Osteocyte (in vitro differentiated cells): ENCODE measurements at regions not wholly inside any gene's neighbourhood (a gene's known extent, or its start where the extent isn't known, plus 50 kb on each side); places are given as distances from the start of the nearest gene placed in this dataset.
A peak's percentile ranks its signal among the peaks of the same experiment; 100 is the strongest.

Experiments
- DNase-seq: peaks from one replicate; pipeline ENCODE4 v3.0.0; 2021; ENCODE audit warnings: mixed read lengths; ENCODE audit not compliant: unreplicated experiment; ENCODE audit errors: extremely low spot score
- H3K27ac Mint-ChIP-seq: one replicate; pipeline ENCODE4 v1.8.0; 2021; ENCODE audit warnings: mild to moderate bottlenecking, mixed read lengths; ENCODE audit not compliant: unreplicated experiment
- H3K27me3 Mint-ChIP-seq: one replicate; pipeline ENCODE4 v1.8.0; 2021; ENCODE audit warnings: mixed read lengths; ENCODE audit not compliant: unreplicated experiment
- H3K36me3 Mint-ChIP-seq: one replicate; pipeline ENCODE4 v1.8.0; 2021; ENCODE audit warnings: mixed read lengths; ENCODE audit not compliant: unreplicated experiment
- H3K4me1 Mint-ChIP-seq: one replicate; pipeline ENCODE4 v1.8.0; 2021; ENCODE audit warnings: mixed read lengths; ENCODE audit not compliant: unreplicated experiment
- H3K4me3 Mint-ChIP-seq: one replicate; pipeline ENCODE4 v1.8.0; 2021; ENCODE audit warnings: mild to moderate bottlenecking, moderate library complexity, mixed read lengths; ENCODE audit not compliant: unreplicated experiment
- H3K9me3 Mint-ChIP-seq: one replicate; pipeline ENCODE4 v1.8.0; 2021; ENCODE audit warnings: mixed read lengths; ENCODE audit not compliant: unreplicated experiment
- CTCF ChIP-seq: fragments of 200-600 bp; sonication (generic); IDR thresholded peaks from 2 replicates; pipeline ENCODE4 v1.5.0; 2021; ENCODE audit warnings: antibody characterized with exemption, mild to moderate bottlenecking, moderate library complexity

- no peaks in the 10 kb centered on the region for H3K4me1 Mint-ChIP-seq
- H3K36me3 Mint-ChIP-seq, result no peaks in the 10 kb centered on the region
- H3K27ac Mint-ChIP-seq, result no peak overlapping the region
- no peaks in the 10 kb centered on the region for H3K9me3 Mint-ChIP-seq
- no peak for DNase-seq
- H3K27me3 Mint-ChIP-seq, result peaks cover 17% of the 10 kb centered on the region
- H3K4me3 Mint-ChIP-seq, result no peak overlapping the region
- no peak for TF ChIP-seq CTCF
These were observed 937.8 kb upstream of the MANEA start for GRCh38 chr6:94639564-94639963.

DNA sequence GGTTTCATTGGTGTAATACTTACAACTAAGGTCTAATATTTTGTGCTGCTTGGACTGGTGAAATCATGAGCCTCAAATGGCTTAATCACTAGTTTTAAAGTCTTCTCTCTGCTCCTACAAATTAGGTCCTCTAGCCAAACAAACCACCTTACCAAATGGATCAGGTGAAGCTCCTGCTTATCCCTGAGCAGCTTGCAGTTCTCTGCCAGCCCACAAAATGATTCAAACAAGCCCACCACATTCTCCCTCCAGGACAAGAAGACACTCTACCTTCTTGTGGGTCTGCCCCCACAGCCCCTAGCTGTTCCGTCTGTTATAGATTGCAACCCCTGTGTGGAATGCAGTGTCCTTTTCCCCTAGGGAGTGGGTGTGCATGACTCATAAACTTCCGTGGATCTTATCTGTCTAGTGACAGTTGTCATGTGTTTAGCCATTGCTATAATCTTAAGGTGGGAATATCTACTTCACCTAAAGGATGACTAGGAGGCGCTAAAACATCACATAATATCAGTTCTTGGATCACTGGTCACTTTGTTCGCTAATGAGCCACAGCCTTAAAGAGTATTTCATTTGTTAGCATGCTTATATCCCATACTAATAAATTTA lies 940.5 kb upstream of the MANEA start:
- peak; percentile 47 for TF ChIP-seq CTCF
- Mint-ChIP-seq H3K4me3 (no peak overlapping the region), H3K4me1 (no peaks in the 10 kb centered on the region), H3K9me3 (no peaks in the 10 kb centered on the region), H3K36me3 (no peaks in the 10 kb centered on the region), H3K27ac (no peak overlapping the region), H3K27me3 (peaks cover 20% of the 10 kb centered on the region)
- DNase-seq, result no peak

- TF ChIP-seq CTCF, result no peak
- DNase-seq, result no peak
- Mint-ChIP-seq H3K4me1 (no peaks in the 10 kb centered on the region), H3K4me3 (no peak overlapping the region), H3K27me3 (peaks cover 6% of the 10 kb centered on the region), H3K27ac (no peak overlapping the region), H3K36me3 (no peaks in the 10 kb centered on the region), H3K9me3 (no peaks in the 10 kb centered on the region)
These were observed 953.7 kb upstream of the MANEA start for GRCh38 chr6:94623586-94623985.

DNA sequence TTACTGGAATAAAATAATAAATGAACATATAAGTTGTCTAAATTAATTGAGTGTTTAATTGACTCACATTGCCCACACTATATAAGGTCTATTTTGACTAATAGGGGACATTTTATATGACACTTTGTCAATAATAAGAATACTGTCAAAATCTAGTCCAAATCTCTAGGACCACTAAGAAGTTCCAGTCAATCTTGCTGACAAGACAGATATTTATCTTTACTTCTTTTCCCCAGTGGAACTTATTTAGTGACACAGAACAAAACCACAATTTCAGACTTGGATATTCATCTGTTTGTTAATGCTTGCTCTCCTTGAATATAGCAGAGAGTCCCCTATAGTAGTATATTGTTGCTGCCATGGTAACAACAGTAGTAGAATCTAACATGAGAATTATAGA lies 954.6 kb upstream of the MANEA start:
- H3K9me3 Mint-ChIP-seq, result no peaks in the 10 kb centered on the region
- no peaks in the 10 kb centered on the region for H3K36me3 Mint-ChIP-seq
- H3K27me3 Mint-ChIP-seq, result peaks cover 6% of the 10 kb centered on the region
- no peaks in the 10 kb centered on the region for H3K4me1 Mint-ChIP-seq
- no peak overlapping the region for H3K27ac Mint-ChIP-seq
- TF ChIP-seq CTCF, result no peak
- H3K4me3 Mint-ChIP-seq, result no peak overlapping the region
- DNase-seq, result no peak

DNA sequence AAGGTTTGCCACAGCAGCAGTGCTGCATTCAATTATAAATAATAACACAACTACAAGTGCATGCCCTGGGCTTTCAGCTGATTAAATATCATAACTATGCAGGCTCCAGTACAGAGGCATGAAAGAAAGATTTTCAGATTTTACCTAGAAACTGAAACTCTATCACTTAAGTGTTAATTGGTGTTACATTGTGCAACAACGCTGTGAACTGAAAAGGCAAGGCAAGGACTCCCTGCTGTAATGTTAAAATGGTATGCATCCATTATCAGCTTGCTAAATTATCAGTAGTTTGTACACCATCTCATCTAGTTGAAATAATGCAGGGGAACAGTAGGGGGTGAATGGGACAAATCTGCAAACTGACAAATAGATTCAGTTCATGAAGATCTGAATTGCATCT lies 976.7 kb upstream of the MANEA start:
- H3K27me3 Mint-ChIP-seq, result peaks cover 7% of the 10 kb centered on the region
- H3K9me3 Mint-ChIP-seq, result peaks cover 6% of the 10 kb centered on the region
- DNase-seq, result no peak
- no peaks in the 10 kb centered on the region for H3K36me3 Mint-ChIP-seq
- no peak for TF ChIP-seq CTCF
- H3K4me1 Mint-ChIP-seq, result no peaks in the 10 kb centered on the region
- no peak overlapping the region for H3K4me3 Mint-ChIP-seq
- no peak overlapping the region for H3K27ac Mint-ChIP-seq
